IPS-20b (cell line): ENCODE measurements at regions not wholly inside any gene's neighbourhood (a gene's known extent, or its start where the extent isn't known, plus 50 kb on each side); places are given as distances from the start of the nearest gene placed in this dataset.

Source experiments
- H3K27ac ChIP-seq: one replicate; pipeline ENCODE4 v1.5.1; 2013; ENCODE audit warnings: low read length
- H3K27me3 ChIP-seq: 2 replicates; pipeline ENCODE4 v1.6.1; 2013; ENCODE audit warnings: mild to moderate bottlenecking, low read length, inconsistent platforms; ENCODE audit not compliant: insufficient read depth
- H3K36me3 ChIP-seq: 2 replicates; pipeline ENCODE4 v1.6.1; 2013; ENCODE audit warnings: low read depth, mild to moderate bottlenecking, inconsistent platforms, low read length, moderate library complexity; ENCODE audit not compliant: insufficient read depth
- H3K4me1 ChIP-seq: 2 replicates; pipeline ENCODE4 v1.6.1; 2013; ENCODE audit warnings: mild to moderate bottlenecking, control low read depth, inconsistent platforms, low read length, moderate library complexity; ENCODE audit not compliant: insufficient read depth
- H3K4me3 ChIP-seq: 2 replicates; pipeline ENCODE4 v1.5.1; 2013; ENCODE audit warnings: mild to moderate bottlenecking, low read length, inconsistent platforms
- H3K9ac ChIP-seq: 2 replicates; pipeline ENCODE4 v1.6.1; 2013; ENCODE audit warnings: low read depth, mild to moderate bottlenecking, inconsistent platforms, low read length, moderate library complexity
- H3K9me3 ChIP-seq: 2 replicates; pipeline ENCODE4 v1.6.1; 2013; ENCODE audit warnings: mild to moderate bottlenecking, low read depth, low read length, inconsistent platforms; ENCODE audit not compliant: insufficient read depth

GRCh38 chr20:56689318-56689717 is 60.2 kb downstream of the TFAP2C start:
- no peaks in the 10 kb centered on the region for H3K36me3 ChIP-seq
- no peak overlapping the region for H3K27ac ChIP-seq
- peaks cover 5% of the 10 kb centered on the region; the same call in 1 of the 2 replicates for H3K4me1 ChIP-seq
- no peaks in the 10 kb centered on the region for H3K27me3 ChIP-seq
- H3K9ac ChIP-seq, result no peak overlapping the region
- H3K9me3 ChIP-seq, result no peaks in the 10 kb centered on the region
- no peak overlapping the region for H3K4me3 ChIP-seq

GRCh38 chr20:56689852-56690485 is 60.9 kb downstream of the TFAP2C start:
- Histone ChIP-seq H3K9ac (no peak overlapping the region), H3K4me3 (no peak overlapping the region), H3K36me3 (no peaks in the 10 kb centered on the region), H3K4me1 (peaks cover 5% of the 10 kb centered on the region; the same call in 1 of the 2 replicates), H3K27ac (no peak overlapping the region), H3K27me3 (no peaks in the 10 kb centered on the region), H3K9me3 (no peaks in the 10 kb centered on the region)

GRCh38 chr20:56690531-56691175 is 61.5 kb downstream of the TFAP2C start:
- no peaks in the 10 kb centered on the region for H3K9me3 ChIP-seq
- no peaks in the 10 kb centered on the region for H3K27me3 ChIP-seq
- no peaks in the 10 kb centered on the region for H3K36me3 ChIP-seq
- no peak overlapping the region for H3K4me3 ChIP-seq
- no peak overlapping the region for H3K27ac ChIP-seq
- H3K4me1 ChIP-seq, result peaks cover 5% of the 10 kb centered on the region; the same call in 1 of the 2 replicates
- no peak overlapping the region for H3K9ac ChIP-seq

- H3K27ac ChIP-seq, result no peak overlapping the region
- no peaks in the 10 kb centered on the region for H3K36me3 ChIP-seq
- no peaks in the 10 kb centered on the region for H3K9me3 ChIP-seq
- H3K27me3 ChIP-seq, result no peaks in the 10 kb centered on the region
- H3K4me1 ChIP-seq, result peaks cover 5% of the 10 kb centered on the region; the same call in 1 of the 2 replicates
- no peak overlapping the region for H3K9ac ChIP-seq
- no peak overlapping the region for H3K4me3 ChIP-seq
Observed at GRCh38 chr20:56691325-56691998, 62.4 kb downstream of the TFAP2C start.

GRCh38 chr20:56693217-56693616 is 64.1 kb downstream of the TFAP2C start:
- H3K9me3 ChIP-seq, result no peaks in the 10 kb centered on the region
- H3K36me3 ChIP-seq, result no peaks in the 10 kb centered on the region
- H3K4me1 ChIP-seq, result peaks cover 5% of the 10 kb centered on the region; the same call in 1 of the 2 replicates
- H3K27me3 ChIP-seq, result no peaks in the 10 kb centered on the region
- no peak overlapping the region for H3K4me3 ChIP-seq
- H3K27ac ChIP-seq, result no peak overlapping the region
- no peak overlapping the region for H3K9ac ChIP-seq

- no peaks in the 10 kb centered on the region for H3K9me3 ChIP-seq
- no peaks in the 10 kb centered on the region; the same call in 1 of the 2 replicates for H3K4me1 ChIP-seq
- no peak overlapping the region for H3K4me3 ChIP-seq
- H3K27ac ChIP-seq, result no peak overlapping the region
- H3K36me3 ChIP-seq, result no peaks in the 10 kb centered on the region
- no peaks in the 10 kb centered on the region for H3K27me3 ChIP-seq
- H3K9ac ChIP-seq, result no peak overlapping the region
Observed at GRCh38 chr20:56697476-56697875, 68.4 kb downstream of the TFAP2C start.

GRCh38 chr20:56698297-56698696 is 69.2 kb downstream of the TFAP2C start:
- Histone ChIP-seq H3K9me3 (no peaks in the 10 kb centered on the region), H3K4me1 (no peaks in the 10 kb centered on the region; the same call in 1 of the 2 replicates), H3K4me3 (no peak overlapping the region), H3K36me3 (no peaks in the 10 kb centered on the region), H3K9ac (no peak overlapping the region), H3K27me3 (no peaks in the 10 kb centered on the region), H3K27ac (no peak overlapping the region)

GRCh38 chr20:56698749-56699148 is 69.6 kb downstream of the TFAP2C start:
- Histone ChIP-seq H3K9ac (no peak overlapping the region), H3K9me3 (no peaks in the 10 kb centered on the region), H3K27me3 (no peaks in the 10 kb centered on the region)

GRCh38 chr20:56702931-56703840 is 74.1 kb downstream of the TFAP2C start:
- no peaks in the 10 kb centered on the region for H3K27me3 ChIP-seq
- no peak overlapping the region for H3K9ac ChIP-seq
- no peaks in the 10 kb centered on the region for H3K9me3 ChIP-seq
- no peaks in the 10 kb centered on the region for H3K36me3 ChIP-seq
- H3K27ac ChIP-seq, result no peak overlapping the region
- no peaks in the 10 kb centered on the region; the same call in 1 of the 2 replicates for H3K4me1 ChIP-seq
- no peak overlapping the region for H3K4me3 ChIP-seq

More at GRCh38 chr20:56698749-56699148, 69.6 kb downstream of the TFAP2C start:
- no peak overlapping the region for H3K27ac ChIP-seq
- no peak overlapping the region for H3K4me3 ChIP-seq
- no peaks in the 10 kb centered on the region for H3K36me3 ChIP-seq
- no peaks in the 10 kb centered on the region; the same call in 1 of the 2 replicates for H3K4me1 ChIP-seq

- no peaks in the 10 kb centered on the region for H3K9me3 ChIP-seq
- H3K4me1 ChIP-seq, result peaks cover 9% of the 10 kb centered on the region; the same call in 1 of the 2 replicates
- H3K27ac ChIP-seq, result no peak overlapping the region
- no peaks in the 10 kb centered on the region for H3K36me3 ChIP-seq
- H3K4me3 ChIP-seq, result no peak overlapping the region
- no peaks in the 10 kb centered on the region for H3K27me3 ChIP-seq
- no peak overlapping the region for H3K9ac ChIP-seq
Observed at GRCh38 chr20:56706867-56707360, 77.8 kb downstream of the TFAP2C start.

GRCh38 chr20:56708991-56709390 is 79.9 kb downstream of the TFAP2C start:
- Histone ChIP-seq H3K4me3 (no peak overlapping the region), H3K9me3 (no peaks in the 10 kb centered on the region), H3K36me3 (no peaks in the 10 kb centered on the region), H3K4me1 (peaks cover 12% of the 10 kb centered on the region; the same call in 1 of the 2 replicates), H3K27ac (no peak overlapping the region), H3K27me3 (no peaks in the 10 kb centered on the region), H3K9ac (no peak overlapping the region)
